Activated CD4-positive, CD25-positive, alpha-beta regulatory T cell treated with anti-CD3 and anti-CD28 coated beads, Interleukin-2, amount 50 U/mL, for 16 hours (primary cell): ENCODE measurements at regions not wholly inside any gene's neighbourhood (a gene's known extent, or its start where the extent isn't known, plus 50 kb on each side); places are given as distances from the start of the nearest gene placed in this dataset.

Experiments
- DNase-seq: peaks from one replicate; pipeline ENCODE4 v3.0.0-alpha.2; 2020; ENCODE audit warnings: low read depth, low spot score

DNA sequence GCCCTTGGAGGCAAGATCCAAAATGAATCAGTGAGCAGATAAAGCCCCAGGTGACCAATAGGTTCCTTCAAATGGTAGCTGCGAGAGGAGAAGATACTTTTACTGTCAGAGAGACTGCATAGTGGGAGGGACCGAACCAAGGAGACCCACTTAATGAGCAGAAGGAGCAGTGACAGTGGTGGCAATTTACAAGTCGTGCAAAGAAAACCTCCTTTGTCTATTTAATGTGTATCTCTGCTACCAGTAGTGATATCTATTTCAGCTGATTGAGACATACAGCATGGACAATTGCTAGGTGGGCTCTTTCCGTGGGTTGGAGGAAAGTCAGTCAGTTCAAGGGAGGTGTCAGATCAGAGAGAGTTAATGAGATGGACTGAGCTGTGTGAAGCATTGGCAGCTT, 480.4 kb downstream of the GATA3 start:
- no peak for DNase-seq

DNA sequence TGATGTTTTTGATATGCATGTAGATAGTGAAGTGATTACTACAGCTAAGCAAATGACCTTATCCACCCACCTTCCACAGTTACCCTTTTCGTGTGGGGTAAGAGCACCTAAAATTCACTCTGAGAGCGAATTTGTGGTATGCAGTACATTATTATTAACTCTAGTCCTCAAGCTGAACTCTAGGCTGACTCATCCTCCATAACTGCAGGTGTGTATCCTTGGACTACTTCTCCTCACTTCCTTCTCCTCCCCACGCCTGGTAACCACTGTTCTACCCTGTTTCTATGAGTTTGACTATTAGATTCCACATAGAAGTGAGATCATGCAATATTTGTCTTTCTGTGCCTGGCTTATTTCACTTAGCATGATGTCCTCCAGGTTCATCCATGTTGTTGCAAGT, 484.6 kb downstream of the GATA3 start:
- no peak for DNase-seq

DNA sequence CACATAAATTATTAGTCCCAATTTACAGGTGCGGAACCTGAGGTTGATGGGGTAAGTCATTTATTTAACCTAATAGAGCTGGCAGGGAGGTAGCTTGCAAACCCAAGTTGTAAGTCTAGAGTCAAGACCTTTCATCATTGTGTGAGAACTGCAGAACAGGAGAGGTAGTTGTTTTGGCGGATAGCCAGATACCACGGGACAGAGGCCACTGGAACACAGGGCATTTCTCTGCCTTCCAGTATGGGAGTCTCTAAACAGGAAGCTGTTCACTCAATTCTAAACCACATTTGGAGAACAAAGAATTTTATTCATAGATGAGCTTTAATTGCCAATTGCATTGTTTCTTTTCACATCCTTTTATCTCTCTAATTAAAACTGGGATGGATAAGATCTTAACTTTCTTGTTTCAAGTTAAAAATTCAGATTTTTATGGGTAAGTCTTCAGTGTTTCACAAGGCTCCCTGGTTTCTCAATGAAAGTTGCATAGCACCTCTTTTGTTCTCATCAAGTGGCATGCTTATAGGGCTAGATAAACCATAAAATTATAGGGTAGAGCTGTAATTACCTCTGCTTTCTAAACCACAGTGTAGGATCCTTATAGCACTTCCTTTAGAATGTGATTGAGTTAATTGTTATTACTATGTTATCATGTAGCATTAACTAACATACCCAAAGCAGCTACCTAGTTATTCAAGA, 489.0 kb downstream of the GATA3 start:
- DNase-seq = no peak

DNA sequence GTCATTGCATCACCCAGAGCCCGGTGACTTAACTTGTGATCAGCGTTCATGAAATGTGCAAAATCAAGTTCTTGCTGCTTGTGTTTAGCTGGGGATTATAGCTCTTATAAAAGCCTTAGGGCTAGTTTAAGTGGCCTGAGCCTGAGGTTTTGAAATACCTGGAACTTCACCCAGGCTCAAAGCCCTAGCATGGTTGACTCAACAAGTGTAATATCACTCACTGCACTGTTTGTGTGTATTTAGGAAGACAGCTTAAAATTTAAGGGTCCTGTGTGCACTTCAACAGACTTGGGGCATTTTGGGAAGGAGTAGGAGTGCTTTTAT, 489.5 kb downstream of the GATA3 start:
- DNase-seq = no peak

- DNase-seq = no peak
These were observed 490.0 kb downstream of the GATA3 start for GRCh38 chr10:8544500-8544899.

DNA sequence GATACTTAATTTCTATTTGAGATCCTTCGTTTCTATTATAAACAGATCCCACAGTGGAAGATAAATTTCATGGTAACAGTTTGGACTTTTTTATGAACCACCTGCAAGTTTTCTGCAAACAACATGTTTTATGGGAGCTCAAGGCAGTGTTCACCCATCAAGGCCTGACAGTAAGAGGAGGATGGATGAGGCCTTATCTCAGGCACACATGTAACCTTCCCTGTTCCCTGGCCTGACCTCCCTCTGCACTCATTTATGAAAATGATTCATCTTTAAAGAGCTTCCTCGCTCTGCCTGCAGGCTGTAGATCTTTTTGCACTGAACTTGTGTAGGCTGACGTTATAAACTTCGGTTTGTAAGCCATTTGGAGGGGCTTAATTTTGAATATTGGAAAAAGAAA, 500.1 kb downstream of the GATA3 start:
- no peak for DNase-seq

DNA sequence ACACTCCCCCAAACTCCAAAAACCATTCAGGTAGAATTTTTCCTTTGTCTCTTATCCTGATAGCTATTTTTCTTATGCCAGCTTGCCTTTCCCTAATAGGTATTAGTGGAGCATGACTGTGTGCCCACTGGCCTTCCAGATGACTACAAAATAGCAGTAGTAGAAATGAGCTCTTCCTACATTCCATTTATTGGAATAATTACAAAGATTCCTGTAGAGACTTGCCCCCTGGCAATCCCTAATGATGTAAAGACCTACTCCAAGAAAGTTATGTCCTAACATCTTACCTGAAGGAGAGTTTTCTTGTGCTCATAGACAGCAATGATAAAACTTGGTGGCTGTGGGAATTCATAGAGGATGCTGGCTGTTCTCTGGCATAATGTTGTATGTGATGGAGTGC, 501.8 kb downstream of the GATA3 start:
- DNase-seq = no peak

DNA sequence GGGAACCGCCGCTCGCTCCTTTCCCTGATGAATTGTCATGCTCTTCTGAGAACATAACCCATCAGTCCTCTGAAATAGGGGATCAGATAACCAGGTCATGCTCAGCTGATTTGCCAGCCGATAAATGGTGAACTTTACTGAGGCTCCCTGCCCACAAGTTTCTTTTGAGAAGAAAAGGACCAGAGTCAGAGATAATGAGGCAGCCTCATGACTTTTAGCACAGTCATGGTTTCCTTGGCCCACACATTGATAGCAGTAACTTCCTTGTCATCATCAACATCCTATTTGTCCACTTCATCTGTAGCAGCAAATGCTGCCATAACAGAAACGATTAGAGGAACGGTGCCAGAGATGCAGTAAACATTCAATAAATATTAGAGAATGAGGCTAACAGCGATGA, 509.0 kb downstream of the GATA3 start:
- DNase-seq = no peak

GRCh38 chr10:8566737-8567136, 512.2 kb downstream of the GATA3 start:
- DNase-seq = no peak

GRCh38 chr10:8568401-8568800, 513.9 kb downstream of the GATA3 start:
- no peak for DNase-seq

DNA sequence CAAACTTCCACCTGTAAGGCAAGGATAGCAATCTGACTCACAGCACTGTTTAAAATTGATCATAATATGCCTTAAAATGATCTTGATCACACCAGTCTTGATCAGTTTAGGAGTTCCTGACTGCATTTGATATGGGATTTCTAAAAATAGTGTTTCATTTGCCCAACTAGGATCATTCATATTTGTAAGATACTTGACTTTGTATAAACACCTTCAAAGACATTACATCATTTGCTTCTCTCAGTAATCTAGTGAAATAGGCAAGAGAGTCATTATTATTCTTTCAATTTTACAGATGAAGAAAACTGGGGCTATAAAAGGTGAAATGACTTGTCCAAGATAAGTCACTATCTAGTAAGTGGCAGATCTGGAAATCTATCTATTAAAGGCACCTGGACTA, 521.1 kb downstream of the GATA3 start:
- no peak for DNase-seq

- DNase-seq = no peak
These were observed 521.8 kb downstream of the GATA3 start for GRCh38 chr10:8576281-8576680.

- DNase-seq = no peak
These were observed 522.4 kb downstream of the GATA3 start for GRCh38 chr10:8576911-8577310.

GRCh38 chr10:8577686-8578085, 523.2 kb downstream of the GATA3 start:
- DNase-seq = no peak

DNA sequence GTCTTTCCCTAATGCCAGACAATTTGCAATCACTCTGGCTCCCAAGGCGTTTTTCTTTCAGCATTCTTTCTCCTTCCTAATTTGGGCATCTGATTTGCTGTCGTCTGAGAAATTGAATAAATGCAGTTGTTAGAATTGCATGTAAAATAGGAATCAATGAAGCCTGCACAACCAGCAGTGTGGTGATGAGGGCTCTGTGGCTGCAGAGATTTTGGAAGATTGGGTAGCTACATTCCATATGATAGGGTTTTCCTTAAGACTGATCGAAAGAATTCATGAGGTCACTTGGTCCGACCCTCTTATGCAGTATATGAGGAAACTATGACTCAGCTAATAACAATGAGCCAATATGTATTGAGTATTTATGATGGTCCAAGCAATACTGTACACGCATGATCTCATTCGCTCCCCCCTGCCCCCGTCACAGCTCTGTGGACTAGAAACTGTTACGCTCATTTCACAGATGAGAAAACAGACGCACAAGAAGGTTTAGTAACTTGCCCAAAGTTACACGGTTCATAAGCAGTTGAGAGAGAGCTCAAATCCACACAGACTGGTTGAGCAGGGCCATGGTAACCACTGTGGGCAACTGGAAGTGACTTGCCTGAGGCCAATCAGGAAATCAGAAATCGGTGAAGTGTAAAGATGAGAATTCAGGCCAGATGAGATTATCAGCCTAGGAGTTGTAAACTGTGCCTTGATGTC, 527.2 kb downstream of the GATA3 start:
- no peak for DNase-seq

DNA sequence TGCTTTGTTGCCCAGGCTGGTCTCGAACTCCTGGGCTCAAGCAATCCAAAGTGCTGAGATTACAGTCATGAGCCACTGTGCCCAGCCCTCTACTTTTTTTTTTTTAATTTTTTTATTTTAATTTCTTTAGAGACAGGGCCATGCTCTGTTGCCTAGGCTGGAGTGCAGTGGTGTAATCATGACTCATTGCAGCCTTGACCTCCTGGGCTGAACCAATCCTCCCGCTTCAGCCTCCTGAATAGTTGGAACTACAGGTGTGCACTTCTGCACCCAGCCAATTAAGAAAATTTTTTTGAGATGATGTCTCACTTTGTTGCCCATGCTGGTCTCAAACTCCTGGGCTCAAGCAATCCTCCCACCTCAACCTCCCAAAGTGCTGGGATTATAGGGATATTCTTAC, 528.6 kb downstream of the GATA3 start:
- no peak for DNase-seq

- DNase-seq = no peak
These were observed 530.2 kb downstream of the GATA3 start for GRCh38 chr10:8584666-8585065.

GRCh38 chr10:8586504-8586903, 532.0 kb downstream of the GATA3 start:
- DNase-seq = no peak

DNA sequence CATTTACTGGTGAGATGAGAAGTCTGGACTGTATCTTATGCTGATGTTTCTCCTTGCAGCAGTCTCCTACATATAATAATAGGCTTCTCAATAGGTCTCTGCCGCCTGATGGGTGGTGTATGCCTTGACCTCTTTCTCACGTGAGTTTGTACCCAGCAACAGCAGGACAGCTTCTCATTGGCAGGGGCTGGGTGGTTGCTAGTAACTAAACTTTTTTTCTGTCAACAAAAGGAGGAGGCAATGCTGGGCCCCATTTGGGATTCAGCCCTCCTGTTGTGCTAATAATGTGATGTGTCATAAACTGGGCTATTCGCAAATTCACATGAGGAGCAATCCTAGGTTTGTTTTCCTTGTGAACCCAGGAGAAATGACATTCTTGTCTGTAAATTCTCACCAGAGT, 533.6 kb downstream of the GATA3 start:
- no peak for DNase-seq

DNA sequence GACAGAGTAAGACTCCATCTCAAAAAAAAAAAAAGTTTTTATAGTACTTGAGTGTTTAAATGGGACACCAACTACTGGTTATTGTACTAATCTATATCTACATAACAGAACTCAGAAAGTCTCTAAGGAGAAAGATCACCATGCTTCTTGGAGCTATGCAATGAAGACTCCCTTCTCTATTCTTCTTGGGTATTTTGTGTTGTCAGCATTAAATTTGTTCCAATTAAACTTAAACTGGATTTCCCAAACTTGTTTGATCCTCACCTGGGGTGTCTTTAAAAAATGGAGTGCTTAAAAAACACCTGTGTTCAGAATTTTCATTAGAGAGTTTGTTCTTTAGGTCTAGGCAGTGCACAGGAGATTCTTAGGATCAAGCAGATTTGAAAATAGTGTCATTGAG, 536.0 kb downstream of the GATA3 start:
- DNase-seq = no peak

DNA sequence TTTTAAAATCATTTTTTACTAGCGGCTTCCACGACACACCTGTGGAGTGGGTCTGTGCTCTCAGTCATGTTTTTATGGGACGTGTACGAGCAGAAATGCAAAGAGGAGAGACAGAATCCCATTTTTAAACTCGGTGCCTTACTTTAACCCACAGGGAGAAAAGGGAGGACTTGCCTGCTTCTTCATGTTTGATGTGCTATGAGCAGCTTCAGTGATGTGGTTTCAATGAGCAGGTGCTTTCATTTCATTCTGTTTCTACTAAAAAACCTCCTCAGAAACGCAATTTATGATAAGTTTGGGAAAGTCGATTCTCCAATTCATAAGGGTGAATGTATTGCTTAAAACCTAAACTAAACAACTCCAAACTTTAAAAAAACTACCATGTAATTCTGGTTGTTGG, 537.2 kb downstream of the GATA3 start:
- no peak for DNase-seq

GRCh38 chr10:8594176-8594575, 539.7 kb downstream of the GATA3 start:
- DNase-seq = no peak

DNA sequence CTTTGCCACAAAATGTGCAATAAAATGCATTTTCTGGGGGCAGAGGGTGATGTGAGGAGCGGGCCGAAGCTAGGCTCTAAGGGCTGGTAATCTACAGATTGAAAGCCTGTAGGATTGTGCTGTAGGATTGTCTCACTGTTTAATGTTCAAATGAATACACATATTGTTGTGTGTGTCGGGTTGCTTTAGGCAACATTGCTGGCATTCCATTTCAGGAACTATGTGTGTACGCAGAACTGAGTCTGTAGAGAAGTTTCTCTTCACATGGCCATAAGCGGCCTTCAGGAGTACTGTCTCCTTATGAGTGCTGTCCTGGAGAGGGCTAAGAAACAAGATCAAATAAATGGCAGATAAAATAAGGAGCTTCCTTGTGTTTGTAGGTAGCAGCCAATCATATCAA, 540.2 kb downstream of the GATA3 start:
- no peak for DNase-seq

DNA sequence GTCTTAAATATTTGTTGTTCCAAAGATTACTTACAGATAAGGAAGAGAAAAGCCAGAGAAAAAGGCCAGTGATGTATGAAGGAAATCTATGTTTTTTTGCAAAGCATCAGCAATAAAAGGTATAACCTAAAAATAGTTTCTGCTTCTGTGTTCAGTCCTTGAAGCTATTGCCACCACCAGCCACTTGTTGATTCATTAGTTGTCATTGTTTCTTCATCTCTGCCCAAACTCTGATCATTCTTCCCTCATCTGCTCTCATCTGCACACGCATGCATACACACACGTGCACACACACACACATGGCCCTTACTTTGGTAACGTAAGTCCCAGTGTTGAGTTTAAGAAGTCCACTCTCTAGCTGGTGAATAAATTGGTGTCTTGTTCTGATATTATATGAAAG, 540.7 kb downstream of the GATA3 start:
- no peak for DNase-seq
